Upper lobe of left lung (tissue), 4 donors: ENCODE measurements at regions not wholly inside any gene's neighbourhood (a gene's known extent, or its start where the extent isn't known, plus 50 kb on each side); places are given as distances from the start of the nearest gene placed in this dataset.

Experiments
- EP300 ChIP-seq, 4 donors: sonication (generic); formaldehyde crosslinking; IDR thresholded peaks; one replicate each; pipeline ENCODE4 v1.5.1; 2017; ENCODE audit warnings: antibody characterized with exemption in 4 of 4, control low read depth in 2 of 4
- POLR2A ChIP-seq, 4 donors: fragments of 450-650 bp; IDR thresholded peaks; one replicate each; pipeline ENCODE4 v1.5.1; 2016 to 2017; ENCODE audit warnings: antibody characterized with exemption in 4 of 4, mild to moderate bottlenecking in 2 of 4
- POLR2AphosphoS5 ChIP-seq, 2 donors: sonication (generic); formaldehyde crosslinking; IDR thresholded peaks; one replicate each; pipeline ENCODE4 v1.5.1; 2017; ENCODE audit warnings: antibody characterized with exemption in 2 of 2
- TF ChIP-seq, protein P1 (sequence below), 6 experiments: fragments of 450-650 bp in 4 of 6; fragments of 200-600 bp in 2 of 6; sonication (generic) in 2 of 6; IDR thresholded peaks; one replicate each; pipeline ENCODE4 v1.5.1; 2016 to 2019; ENCODE audit warnings: antibody characterized with exemption in 6 of 6

- no peak for TF ChIP-seq POLR2A (IDR thresholded peaks at IDR 0.05)
- TF ChIP-seq, protein P1, sequence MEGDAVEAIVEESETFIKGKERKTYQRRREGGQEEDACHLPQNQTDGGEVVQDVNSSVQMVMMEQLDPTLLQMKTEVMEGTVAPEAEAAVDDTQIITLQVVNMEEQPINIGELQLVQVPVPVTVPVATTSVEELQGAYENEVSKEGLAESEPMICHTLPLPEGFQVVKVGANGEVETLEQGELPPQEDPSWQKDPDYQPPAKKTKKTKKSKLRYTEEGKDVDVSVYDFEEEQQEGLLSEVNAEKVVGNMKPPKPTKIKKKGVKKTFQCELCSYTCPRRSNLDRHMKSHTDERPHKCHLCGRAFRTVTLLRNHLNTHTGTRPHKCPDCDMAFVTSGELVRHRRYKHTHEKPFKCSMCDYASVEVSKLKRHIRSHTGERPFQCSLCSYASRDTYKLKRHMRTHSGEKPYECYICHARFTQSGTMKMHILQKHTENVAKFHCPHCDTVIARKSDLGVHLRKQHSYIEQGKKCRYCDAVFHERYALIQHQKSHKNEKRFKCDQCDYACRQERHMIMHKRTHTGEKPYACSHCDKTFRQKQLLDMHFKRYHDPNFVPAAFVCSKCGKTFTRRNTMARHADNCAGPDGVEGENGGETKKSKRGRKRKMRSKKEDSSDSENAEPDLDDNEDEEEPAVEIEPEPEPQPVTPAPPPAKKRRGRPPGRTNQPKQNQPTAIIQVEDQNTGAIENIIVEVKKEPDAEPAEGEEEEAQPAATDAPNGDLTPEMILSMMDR (IDR thresholded peaks at IDR 0.05): no peak
- no peak for TF ChIP-seq EP300 (IDR thresholded peaks at IDR 0.05)
- no peak for TF ChIP-seq POLR2AphosphoS5 (IDR thresholded peaks at IDR 0.05)
Observed at GRCh38 chr20:48201188-48201587, 415.9 kb upstream of the SULF2 start.
